Mesendoderm (in vitro differentiated cells): ENCODE measurements at regions not wholly inside any gene's neighbourhood (a gene's known extent, or its start where the extent isn't known, plus 50 kb on each side); places are given as distances from the start of the nearest gene placed in this dataset.
"Not testable (repeated sequence)": the region's sequence is repeated elsewhere in the genome, so short reads cannot be mapped to it uniquely, and the experiment has no call there.

Experiments
- DNase-seq: peaks from one replicate; pipeline ENCODE4 v3.0.0; 2013
- H2AK5ac ChIP-seq: 2 replicates; pipeline ENCODE4 v1.6.1; 2013; ENCODE audit warnings: low read length, inconsistent platforms
- H2BK120ac ChIP-seq: 2 replicates; pipeline ENCODE4 v1.6.1; 2013; ENCODE audit warnings: low read depth, mild to moderate bottlenecking, low read length, moderate library complexity, mixed read lengths
- H2BK15ac ChIP-seq: replicated peaks from 2 replicates; pipeline ENCODE4 v1.6.1; 2013; ENCODE audit warnings: low read depth, mild to moderate bottlenecking, moderate library complexity
- H2BK5ac ChIP-seq: 2 replicates; pipeline ENCODE4 v1.6.1; 2013; ENCODE audit warnings: low read length, inconsistent platforms
- H3K18ac ChIP-seq: 2 replicates; pipeline ENCODE4 v1.6.1; 2013; ENCODE audit warnings: mild to moderate bottlenecking, low read length, mixed read lengths
- H3K23ac ChIP-seq: one replicate; pipeline ENCODE4 v1.6.1; 2013; ENCODE audit warnings: low read length
- H3K27ac ChIP-seq: 2 replicates; pipeline ENCODE4 v1.5.1; 2013; ENCODE audit warnings: low read depth, mild to moderate bottlenecking, inconsistent platforms, low read length, moderate library complexity
- H3K27me3 ChIP-seq: 2 replicates; pipeline ENCODE4 v1.6.1; 2013; ENCODE audit warnings: low read length, control low read depth, mild to moderate bottlenecking, inconsistent platforms; ENCODE audit not compliant: insufficient read depth, poor library complexity
- H3K36me3 ChIP-seq: 2 replicates; pipeline ENCODE4 v1.6.1; 2013; ENCODE audit warnings: low read length, inconsistent platforms; ENCODE audit not compliant: control insufficient read depth, insufficient read depth
- H3K4ac ChIP-seq: one replicate; pipeline ENCODE4 v1.6.1; 2013; ENCODE audit warnings: low read depth, mild to moderate bottlenecking, low read length, moderate library complexity
- H3K4me1 ChIP-seq: 2 replicates; pipeline ENCODE4 v1.6.1; 2013; ENCODE audit warnings: low read depth, low read length, inconsistent platforms; ENCODE audit not compliant: control insufficient read depth
- H3K4me2 ChIP-seq: 2 replicates; pipeline ENCODE4 v1.6.1; 2013; ENCODE audit warnings: low read length
- H3K4me3 ChIP-seq: 2 replicates; pipeline ENCODE4 v1.5.1; 2013; ENCODE audit warnings: mild to moderate bottlenecking, low read length
- H3K56ac ChIP-seq: one replicate; pipeline ENCODE4 v1.6.1; 2013; ENCODE audit warnings: low read length
- H3K79me1 ChIP-seq: 2 replicates; pipeline ENCODE4 v1.6.1; 2013; ENCODE audit warnings: low read length, inconsistent platforms
- H3K79me2 ChIP-seq: 2 replicates; pipeline ENCODE4 v1.6.1; 2013; ENCODE audit warnings: mild to moderate bottlenecking, low read length; ENCODE audit not compliant: control insufficient read depth, insufficient read depth
- H3K9ac ChIP-seq: 2 replicates; pipeline ENCODE4 v1.6.1; 2013; ENCODE audit warnings: low read length, inconsistent platforms
- H4K5ac ChIP-seq: one replicate; pipeline ENCODE4 v1.6.1; 2013; ENCODE audit warnings: low read length
- H4K8ac ChIP-seq: one replicate; pipeline ENCODE4 v1.6.1; 2013; ENCODE audit warnings: low read depth, mild to moderate bottlenecking, control low read depth, low read length, moderate library complexity
- WGBS: extraction: QIAGEN DNeasy Blood & Tissue Kit; methylation state at CpG from one replicate; pipeline ENCODE4 v1.1.7; 2013; ENCODE audit warnings: low lambda C conversion rate, missing lambda C conversion rate; ENCODE audit not compliant: insufficient coverage; ENCODE audit errors: extremely low coverage; 5-methylcytosine and 5-hydroxymethylcytosine counted together

DNA sequence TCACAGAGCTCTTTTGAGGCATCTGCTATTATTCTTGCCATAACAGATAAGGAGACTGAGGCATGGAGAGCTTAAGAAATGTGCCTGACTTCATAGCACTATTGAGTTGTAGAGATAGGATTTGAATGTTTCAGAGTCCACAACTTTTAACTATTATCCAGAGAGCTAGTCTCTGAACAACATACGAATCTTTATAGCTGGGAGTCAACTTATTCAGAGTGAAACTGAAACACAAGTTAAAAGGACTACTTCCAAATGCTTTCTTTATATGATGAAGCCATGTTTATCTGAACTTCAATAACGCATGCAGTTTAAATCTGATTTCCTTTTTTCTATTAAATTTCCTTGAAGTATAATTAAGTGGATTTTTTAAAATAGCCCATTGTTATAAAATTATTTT, 268.8 kb downstream of the IKZF2 start:
- Histone ChIP-seq H3K27ac (no peak overlapping the region), H3K4ac (no peak overlapping the region), H2AK5ac (no peak overlapping the region), H3K56ac (no peak overlapping the region), H2BK120ac (no peak overlapping the region), H3K79me1 (no peaks in the 10 kb centered on the region), H2BK5ac (no peak overlapping the region), H3K27me3 (no peaks in the 10 kb centered on the region), H4K5ac (no peak overlapping the region), H3K4me1 (no peaks in the 10 kb centered on the region), H3K9ac (no peak overlapping the region), H3K36me3 (no peaks in the 10 kb centered on the region), H3K18ac (no peak overlapping the region), H2BK15ac (no peak overlapping the region), H3K23ac (no peak overlapping the region), H3K4me3 (no peak overlapping the region), H4K8ac (no peak overlapping the region), H3K4me2 (no peak overlapping the region), H3K79me2 (no peaks in the 10 kb centered on the region)
- no peak for DNase-seq
- no CpG with 5 or more reads among the region's 2 CpGs for WGBS

DNA sequence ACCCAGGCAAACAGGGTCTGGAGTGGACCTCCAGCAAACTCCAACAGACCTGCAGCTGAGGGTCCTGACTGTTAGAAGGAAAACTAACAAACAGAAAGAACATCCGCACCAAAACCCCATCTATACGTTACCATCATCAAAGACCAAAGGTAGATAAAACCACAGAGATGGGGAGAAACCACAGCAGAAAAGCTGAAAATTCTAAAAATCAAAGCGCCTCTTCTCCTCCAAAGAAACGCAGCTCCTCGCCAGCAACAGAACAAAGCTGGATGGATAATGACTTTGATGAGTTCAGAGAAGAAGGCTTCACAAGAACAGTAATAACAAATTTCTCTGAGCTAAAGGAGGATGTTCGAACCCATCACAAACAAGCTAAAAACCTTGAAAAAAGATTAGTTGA, 274.9 kb downstream of the IKZF2 start:
- not testable (repeated sequence) for H3K23ac ChIP-seq, H2AK5ac ChIP-seq, H3K56ac ChIP-seq, H3K27me3 ChIP-seq, H3K36me3 ChIP-seq, H2BK15ac ChIP-seq, H3K79me1 ChIP-seq, H3K18ac ChIP-seq, DNase-seq, H3K27ac ChIP-seq, H3K4me3 ChIP-seq, H3K79me2 ChIP-seq, H2BK5ac ChIP-seq, H3K4ac ChIP-seq, H3K9ac ChIP-seq, H4K8ac ChIP-seq, H3K4me2 ChIP-seq, H4K5ac ChIP-seq, H2BK120ac ChIP-seq, H3K4me1 ChIP-seq
- WGBS, result no CpG with 5 or more reads among the region's 6 CpGs

- H3K36me3 ChIP-seq, H3K4me2 ChIP-seq, H3K27ac ChIP-seq, H2BK5ac ChIP-seq, H3K9ac ChIP-seq, H3K4me3 ChIP-seq, H3K4ac ChIP-seq, DNase-seq, H3K79me1 ChIP-seq, H4K5ac ChIP-seq, H3K23ac ChIP-seq, H3K79me2 ChIP-seq, H3K4me1 ChIP-seq, H2BK15ac ChIP-seq, H3K18ac ChIP-seq, H3K27me3 ChIP-seq, H2BK120ac ChIP-seq, H4K8ac ChIP-seq, H2AK5ac ChIP-seq, H3K56ac ChIP-seq: not testable (repeated sequence)
- no CpG with 5 or more reads among the region's 5 CpGs for WGBS
Measured at GRCh38 chr2:212875950-212876349, 275.5 kb downstream of the IKZF2 start.

GRCh38 chr2:212873256-212873655, 278.2 kb downstream of the IKZF2 start:
- Histone ChIP-seq H3K79me1 (no peaks in the 10 kb centered on the region), H3K4me3 (no peak overlapping the region), H2BK120ac (no peak overlapping the region), H2BK5ac (no peak overlapping the region), H4K5ac (no peak overlapping the region), H3K4me1 (no peaks in the 10 kb centered on the region), H3K56ac (no peak overlapping the region), H3K4ac (no peak overlapping the region), H3K18ac (no peak overlapping the region), H2AK5ac (no peak overlapping the region), H3K4me2 (no peak overlapping the region), H3K36me3 (no peaks in the 10 kb centered on the region), H2BK15ac (no peak overlapping the region), H3K79me2 (no peaks in the 10 kb centered on the region), H3K23ac (no peak overlapping the region), H4K8ac (no peak overlapping the region), H3K9ac (no peak overlapping the region), H3K27ac (no peak overlapping the region), H3K27me3 (no peaks in the 10 kb centered on the region)
- DNase-seq, result no peak
- no CpG with 5 or more reads among the region's 2 CpGs for WGBS

DNA sequence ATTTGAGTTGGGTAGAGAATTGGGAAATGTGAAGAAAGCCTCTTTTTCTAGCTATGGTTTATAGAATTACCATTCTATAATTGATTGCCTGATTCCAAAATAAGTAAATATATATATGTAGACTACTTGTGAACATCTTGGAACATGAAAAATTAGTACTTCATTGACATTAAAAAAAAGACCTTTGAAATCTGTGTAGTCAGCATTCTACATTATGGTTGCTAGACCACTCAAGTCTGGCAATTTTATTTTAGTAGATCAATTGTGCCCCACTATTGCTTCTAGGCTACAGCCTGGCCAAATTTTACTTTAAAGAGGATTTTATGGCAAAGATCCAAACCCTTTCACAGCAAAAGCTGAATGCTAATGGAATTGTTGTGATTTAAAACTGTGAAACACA, 279.8 kb downstream of the IKZF2 start:
- Histone ChIP-seq H4K8ac (no peak overlapping the region), H4K5ac (no peak overlapping the region), H3K23ac (no peak overlapping the region), H3K18ac (no peak overlapping the region), H3K4me2 (no peak overlapping the region), H3K79me1 (no peaks in the 10 kb centered on the region), H3K4me1 (no peaks in the 10 kb centered on the region), H2BK15ac (no peak overlapping the region), H2BK5ac (no peak overlapping the region), H3K36me3 (no peaks in the 10 kb centered on the region), H3K4ac (no peak overlapping the region), H3K56ac (no peak overlapping the region), H2BK120ac (no peak overlapping the region), H3K4me3 (no peak overlapping the region), H2AK5ac (no peak overlapping the region), H3K27me3 (no peaks in the 10 kb centered on the region), H3K79me2 (no peaks in the 10 kb centered on the region), H3K9ac (no peak overlapping the region), H3K27ac (no peak overlapping the region)
- no peak for DNase-seq

GRCh38 chr2:212864186-212864585, 287.2 kb downstream of the IKZF2 start:
- Histone ChIP-seq H3K27me3 (no peaks in the 10 kb centered on the region), H2BK15ac (no peak overlapping the region), H4K8ac (no peak overlapping the region), H3K4me2 (no peak overlapping the region), H3K27ac (no peak overlapping the region), H3K56ac (no peak overlapping the region), H4K5ac (no peak overlapping the region), H3K36me3 (no peaks in the 10 kb centered on the region), H2AK5ac (no peak overlapping the region), H3K4ac (no peak overlapping the region), H2BK5ac (no peak overlapping the region), H3K79me1 (no peaks in the 10 kb centered on the region), H3K23ac (no peak overlapping the region), H3K4me3 (no peak overlapping the region), H3K9ac (no peak overlapping the region), H3K18ac (no peak overlapping the region), H2BK120ac (no peak overlapping the region), H3K4me1 (no peaks in the 10 kb centered on the region), H3K79me2 (no peaks in the 10 kb centered on the region)
- no peak for DNase-seq
- no CpG with 5 or more reads among the region's 2 CpGs for WGBS
